ENCODE measurements at regions not wholly inside any gene's neighbourhood (a gene's known extent, or its start where the extent isn't known, plus 50 kb on each side); places are given as distances from the start of the nearest gene placed in this dataset.
"Not testable (repeated sequence)": the region's sequence is repeated elsewhere in the genome, so short reads cannot be mapped to it uniquely, and the experiment has no call there.

DNA sequence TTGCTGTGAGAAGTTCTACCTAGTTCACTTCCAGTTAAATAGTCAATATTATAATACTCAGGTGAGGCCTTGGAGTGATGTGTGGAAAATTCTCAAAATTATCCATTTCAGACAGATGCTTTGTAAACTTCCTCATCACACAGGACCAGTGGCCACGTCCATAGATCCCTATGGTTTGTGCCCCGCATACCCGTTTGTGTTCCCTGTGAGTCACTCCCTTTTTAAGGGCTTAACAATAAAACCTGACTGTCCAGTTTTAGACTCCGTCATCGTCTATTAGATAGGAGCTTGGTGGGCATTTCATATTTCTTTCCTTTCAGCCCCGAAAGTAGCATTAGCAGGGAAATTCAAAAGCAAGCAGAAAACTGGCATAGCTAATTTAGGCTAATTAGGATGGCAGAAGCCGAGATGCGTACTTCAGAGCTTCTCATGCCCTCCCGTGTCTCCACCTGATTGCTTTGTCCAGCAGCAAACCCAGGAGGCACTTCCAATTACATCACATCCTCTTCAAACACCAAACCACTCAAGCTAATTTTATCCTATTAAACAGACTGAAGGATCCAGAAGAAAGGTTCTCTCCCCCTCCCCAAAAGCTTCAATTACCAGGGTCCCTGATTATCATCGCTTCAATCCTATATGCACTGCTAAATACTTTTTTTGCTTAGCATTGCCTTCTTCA lies 186.6 kb upstream of the OTX2 start:
- no peak for DNase-seq (ENCODE audit: low spot score)
- ATAC-seq (ENCODE audit: low FRiP score), result no peak
- TF ChIP-seq, protein P1, sequence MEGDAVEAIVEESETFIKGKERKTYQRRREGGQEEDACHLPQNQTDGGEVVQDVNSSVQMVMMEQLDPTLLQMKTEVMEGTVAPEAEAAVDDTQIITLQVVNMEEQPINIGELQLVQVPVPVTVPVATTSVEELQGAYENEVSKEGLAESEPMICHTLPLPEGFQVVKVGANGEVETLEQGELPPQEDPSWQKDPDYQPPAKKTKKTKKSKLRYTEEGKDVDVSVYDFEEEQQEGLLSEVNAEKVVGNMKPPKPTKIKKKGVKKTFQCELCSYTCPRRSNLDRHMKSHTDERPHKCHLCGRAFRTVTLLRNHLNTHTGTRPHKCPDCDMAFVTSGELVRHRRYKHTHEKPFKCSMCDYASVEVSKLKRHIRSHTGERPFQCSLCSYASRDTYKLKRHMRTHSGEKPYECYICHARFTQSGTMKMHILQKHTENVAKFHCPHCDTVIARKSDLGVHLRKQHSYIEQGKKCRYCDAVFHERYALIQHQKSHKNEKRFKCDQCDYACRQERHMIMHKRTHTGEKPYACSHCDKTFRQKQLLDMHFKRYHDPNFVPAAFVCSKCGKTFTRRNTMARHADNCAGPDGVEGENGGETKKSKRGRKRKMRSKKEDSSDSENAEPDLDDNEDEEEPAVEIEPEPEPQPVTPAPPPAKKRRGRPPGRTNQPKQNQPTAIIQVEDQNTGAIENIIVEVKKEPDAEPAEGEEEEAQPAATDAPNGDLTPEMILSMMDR (IDR thresholded peaks at IDR 0.05), result no peak

DNA sequence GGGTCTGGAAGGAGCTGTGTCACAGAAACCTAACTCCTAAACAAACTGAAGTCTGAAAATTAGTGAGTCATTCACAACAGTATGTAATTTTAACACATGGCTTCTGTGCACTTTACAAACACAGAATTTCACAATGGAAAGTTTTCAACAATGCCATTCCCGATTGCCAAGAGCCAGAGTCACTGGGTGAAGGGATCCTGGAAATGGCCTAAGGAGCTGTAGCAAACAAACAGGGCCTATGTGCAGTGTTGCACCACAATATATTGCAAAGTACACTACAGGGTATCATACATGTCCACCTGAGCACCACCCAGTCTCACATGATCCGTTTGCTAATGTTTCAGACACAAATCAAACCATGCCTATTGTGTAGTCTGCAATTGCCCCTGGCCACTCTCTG lies 184.7 kb upstream of the OTX2 start:
- TF ChIP-seq, protein P1 (IDR thresholded peaks at IDR 0.05), result no peak
- DNase-seq (ENCODE audit: low spot score) (no peak), ATAC-seq (ENCODE audit: low FRiP score) (no peak)

DNA sequence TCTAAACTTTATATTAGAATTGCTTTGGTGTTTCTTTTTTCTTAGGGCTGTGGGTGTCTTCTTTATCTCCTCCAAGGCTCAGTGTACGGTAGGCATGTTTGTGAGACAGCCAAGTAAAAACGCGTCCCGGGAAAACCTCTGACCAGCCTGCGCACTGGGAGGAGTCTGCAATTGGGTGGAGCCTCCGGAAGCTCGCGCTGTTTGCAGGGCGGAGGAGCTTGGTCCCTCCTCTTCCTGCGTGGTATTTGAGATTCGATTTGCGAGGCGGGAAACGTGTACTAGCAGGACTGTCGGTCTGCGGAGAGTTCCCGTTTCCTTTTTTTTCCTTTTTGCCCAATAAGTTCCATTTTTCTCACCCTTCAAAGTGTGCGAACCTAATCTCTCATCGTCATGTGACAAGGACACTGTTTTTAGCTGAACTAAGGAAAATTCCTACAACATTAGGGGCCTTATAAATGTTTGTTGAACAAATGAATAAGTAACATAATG lies 182.1 kb upstream of the OTX2 start:
- TF ChIP-seq, protein P1 (IDR thresholded peaks at IDR 0.05), result no peak
- no peak for ATAC-seq (ENCODE audit: low FRiP score)
- no peak for DNase-seq (ENCODE audit: low spot score)

DNA sequence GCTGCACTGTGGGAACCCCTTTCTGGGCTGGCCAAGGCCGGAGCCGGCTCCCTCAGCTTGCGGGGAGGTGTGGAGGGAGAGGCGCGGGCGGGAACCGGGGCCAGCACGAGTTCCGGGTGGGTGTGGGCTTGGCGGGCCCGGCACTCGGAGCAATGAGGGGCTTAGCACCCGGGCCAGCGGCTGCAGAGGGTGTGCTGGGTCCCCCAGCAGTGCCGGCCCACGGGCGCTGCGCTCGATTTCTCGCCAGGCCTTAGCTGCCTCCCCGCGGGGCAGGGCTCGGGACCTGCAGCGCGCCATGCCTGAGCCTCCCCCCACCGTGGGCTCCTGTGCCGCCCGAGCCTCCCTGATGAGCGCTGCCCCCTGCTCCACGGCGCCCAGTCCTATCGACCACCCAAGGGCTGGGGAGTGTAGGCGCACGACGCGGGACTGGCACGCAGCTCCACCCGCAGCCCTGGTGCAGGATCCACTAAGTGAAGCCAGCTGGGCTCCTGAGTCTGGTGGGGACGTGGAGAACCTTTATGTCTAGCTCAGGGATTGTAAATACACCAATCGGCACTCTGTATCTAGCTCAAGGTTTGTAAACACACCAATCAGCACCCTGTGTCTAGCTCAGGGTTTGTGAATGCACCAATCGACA lies 180.8 kb upstream of the OTX2 start:
- DNase-seq (ENCODE audit: low spot score); ATAC-seq (ENCODE audit: low FRiP score): not testable (repeated sequence)

DNA sequence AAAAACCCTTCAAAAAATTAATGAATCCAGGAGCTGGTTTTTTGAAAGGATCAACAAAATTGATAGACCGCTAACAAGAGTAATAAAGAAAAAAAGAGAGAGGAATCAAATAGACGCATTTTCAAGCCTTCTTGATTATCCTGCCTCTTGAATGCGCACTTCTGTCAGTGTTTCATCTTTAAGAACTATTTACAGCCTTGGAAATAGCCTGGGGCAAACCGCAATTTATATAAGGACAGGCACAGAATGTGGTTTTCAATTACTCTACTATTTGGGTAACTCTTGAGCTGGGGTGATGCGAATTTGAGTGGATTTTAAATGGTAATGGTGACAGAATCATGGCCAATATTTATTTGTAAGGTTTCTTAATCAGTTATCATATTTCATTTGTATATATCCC lies 179.1 kb upstream of the OTX2 start:
- no peak for ATAC-seq (ENCODE audit: low FRiP score)
- no peak for DNase-seq (ENCODE audit: low spot score)
- TF ChIP-seq, protein P1 (IDR thresholded peaks at IDR 0.05), result no peak

DNA sequence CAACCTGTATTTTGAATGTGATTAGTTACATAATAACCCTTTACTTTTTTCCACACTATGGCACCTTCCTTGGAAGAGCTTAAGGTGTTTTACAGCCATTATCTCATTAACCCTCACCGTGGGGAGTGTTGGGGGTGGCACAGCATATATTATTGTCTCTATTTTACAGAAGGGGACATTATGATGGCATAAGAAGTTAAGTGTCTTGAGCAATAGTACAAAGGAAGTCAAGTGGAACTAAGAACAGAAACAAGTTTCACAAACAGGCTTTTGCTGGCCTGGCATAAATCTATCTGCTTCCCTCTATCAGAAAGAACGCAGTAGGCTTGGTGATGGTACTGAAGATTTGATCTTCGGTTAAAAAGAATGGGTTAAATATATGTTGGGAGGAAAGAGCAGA lies 169.7 kb upstream of the OTX2 start:
- DNase-seq (ENCODE audit: low spot score) (no peak), ATAC-seq (ENCODE audit: low FRiP score) (no peak)
- TF ChIP-seq, protein P1 (IDR thresholded peaks at IDR 0.05), result no peak

DNA sequence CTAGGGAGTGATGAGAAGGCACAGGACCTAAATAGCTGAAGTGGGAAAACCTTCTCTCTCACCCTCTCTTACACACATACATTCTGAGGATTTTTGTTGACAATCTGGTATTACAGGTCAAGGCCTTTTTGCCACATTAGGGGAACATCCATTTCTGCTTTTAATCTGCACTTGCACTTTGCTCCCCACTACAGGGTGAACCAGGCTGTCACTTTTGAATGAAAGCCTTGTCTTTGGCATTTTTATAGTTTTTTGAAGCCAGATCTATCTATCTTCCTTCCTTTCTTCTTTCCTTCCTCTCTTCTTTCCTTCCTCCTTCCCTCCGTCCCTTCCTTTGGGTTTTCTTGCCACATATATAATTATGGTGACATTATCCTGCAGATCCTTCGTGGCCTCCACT lies 165.9 kb upstream of the OTX2 start:
- ATAC-seq (ENCODE audit: low FRiP score) (no peak), DNase-seq (ENCODE audit: low spot score) (no peak)
- TF ChIP-seq, protein P1 (IDR thresholded peaks at IDR 0.05), result no peak

All from omental fat pad (tissue), 3 donors.